ENCODE measurements at regions not wholly inside any gene's neighbourhood (a gene's known extent, or its start where the extent isn't known, plus 50 kb on each side); places are given as distances from the start of the nearest gene placed in this dataset.

GRCh38 chr1:87841332-87841731 is 512.7 kb downstream of the LMO4 start:
- no peak overlapping the region for H3K4me3 ChIP-seq (ENCODE audit: low read length in 2 of 2)
- H3K9me3 Mint-ChIP-seq: peaks cover 0 to 3% (median 0%) of the 10 kb centered on the region in 8 donors
- H3K27ac ChIP-seq (ENCODE audit: low read depth, low read length): no peak overlapping the region
- H3K27ac Mint-ChIP-seq: no peak overlapping the region
- H3K4me1 ChIP-seq (ENCODE audit: insufficient read depth, low read length): no peaks in the 10 kb centered on the region
- H3K27me3 ChIP-seq (ENCODE audit: insufficient read depth, low read length): peaks cover 6% of the 10 kb centered on the region
- H3K4me1 Mint-ChIP-seq: no peaks in the 10 kb centered on the region
- no peaks in the 10 kb centered on the region for H3K36me3 Mint-ChIP-seq
- intact Hi-C loops (cut with micrococcal nuclease): no loop called here
- H3K4me3 Mint-ChIP-seq: no peak overlapping the region
- H3K36me3 ChIP-seq (ENCODE audit: insufficient read depth, low read length): no peaks in the 10 kb centered on the region
- DNase-seq: no peak
- POLR2A ChIA-PET (ENCODE audit: partially characterized antibody): no interaction called here
- H3K27me3 Mint-ChIP-seq: peaks cover 4 to 7% of the 10 kb centered on the region in 2 donors
- no peaks in the 10 kb centered on the region for H3K9me3 ChIP-seq (ENCODE audit: control insufficient read depth in 1 of 2, low read length in 2 of 2)
- CTCF ChIA-PET (ENCODE audit: partially characterized antibody): no interaction called here

- H3K36me3 Mint-ChIP-seq: no peaks in the 10 kb centered on the region
- no peak overlapping the region for H3K4me3 ChIP-seq (ENCODE audit: low read length in 2 of 2)
- H3K27me3 ChIP-seq (ENCODE audit: insufficient read depth, low read length): peaks cover 6% of the 10 kb centered on the region
- H3K9me3 ChIP-seq (ENCODE audit: control insufficient read depth in 1 of 2, low read length in 2 of 2): no peaks in the 10 kb centered on the region
- H3K27me3 Mint-ChIP-seq: peaks cover 7% of the 10 kb centered on the region in 2 donors
- no peaks in the 10 kb centered on the region for H3K36me3 ChIP-seq (ENCODE audit: insufficient read depth, low read length)
- no peaks in the 10 kb centered on the region for H3K4me1 ChIP-seq (ENCODE audit: insufficient read depth, low read length)
- H3K4me3 Mint-ChIP-seq: no peak overlapping the region
- no peaks in the 10 kb centered on the region for H3K4me1 Mint-ChIP-seq
- ChIA-PET CTCF (ENCODE audit: partially characterized antibody) (interaction anchor here (0.5 kb wide), 1 partner anchor 1032 kb away, joined by 3 read pairs; no protein-coding TSS in a partner anchor), POLR2A (ENCODE audit: partially characterized antibody) (no interaction called here)
- no peak overlapping the region for H3K27ac Mint-ChIP-seq
- intact Hi-C loops (cut with micrococcal nuclease): no loop called here
- H3K9me3 Mint-ChIP-seq: peaks cover 0 to 3% (median 0%) of the 10 kb centered on the region in 8 donors
- no peak overlapping the region for H3K27ac ChIP-seq (ENCODE audit: low read depth, low read length)
- DNase-seq: no peak
Observed at GRCh38 chr1:87842156-87842555, 513.5 kb downstream of the LMO4 start.

- Histone ChIP-seq H3K27ac (ENCODE audit: low read depth, low read length) (no peak overlapping the region), H3K4me1 (ENCODE audit: insufficient read depth, low read length) (no peaks in the 10 kb centered on the region), H3K9me3 (ENCODE audit: control insufficient read depth in 1 of 2, low read length in 2 of 2) (no peaks in the 10 kb centered on the region), H3K36me3 (ENCODE audit: insufficient read depth, low read length) (no peaks in the 10 kb centered on the region), H3K4me3 (ENCODE audit: low read length in 2 of 2) (no peak overlapping the region), H3K27me3 (ENCODE audit: insufficient read depth, low read length) (peaks cover 6% of the 10 kb centered on the region)
- POLR2A ChIA-PET (ENCODE audit: partially characterized antibody): no interaction called here
- no peaks in the 10 kb centered on the region for H3K4me1 Mint-ChIP-seq
- no peak overlapping the region for H3K4me3 Mint-ChIP-seq
- H3K36me3 Mint-ChIP-seq: no peaks in the 10 kb centered on the region
- no peak for DNase-seq
- intact Hi-C loops (cut with micrococcal nuclease): no loop called here
- peaks cover 7 to 10% of the 10 kb centered on the region in 2 donors for H3K27me3 Mint-ChIP-seq
- peaks cover 0 to 3% (median 0%) of the 10 kb centered on the region in 8 donors for H3K9me3 Mint-ChIP-seq
- no peak overlapping the region for H3K27ac Mint-ChIP-seq
- CTCF ChIA-PET (ENCODE audit: partially characterized antibody): no interaction called here
Observed at GRCh38 chr1:87844251-87844650, 515.6 kb downstream of the LMO4 start.

GRCh38 chr1:87851490-87851889 is 522.8 kb downstream of the LMO4 start:
- no peaks in the 10 kb centered on the region for H3K36me3 Mint-ChIP-seq
- H3K27me3 Mint-ChIP-seq: peaks cover 7 to 14% of the 10 kb centered on the region in 2 donors

GRCh38 chr1:87852410-87853161 is 523.9 kb downstream of the LMO4 start:
- Mint-ChIP-seq H3K36me3 (no peaks in the 10 kb centered on the region), H3K4me1 (no peaks in the 10 kb centered on the region), H3K4me3 (no peak overlapping the region), H3K9me3 (peaks cover 0 to 1% (median 0%) of the 10 kb centered on the region in 8 donors), H3K27ac (no peak overlapping the region), H3K27me3 (peaks cover 7 to 11% of the 10 kb centered on the region in 2 donors)
- CTCF ChIA-PET (ENCODE audit: partially characterized antibody): no interaction called here
- Histone ChIP-seq H3K4me3 (ENCODE audit: low read length in 2 of 2) (no peak overlapping the region), H3K36me3 (ENCODE audit: insufficient read depth, low read length) (no peaks in the 10 kb centered on the region), H3K27ac (ENCODE audit: low read depth, low read length) (no peak overlapping the region), H3K4me1 (ENCODE audit: insufficient read depth, low read length) (no peaks in the 10 kb centered on the region), H3K27me3 (ENCODE audit: insufficient read depth, low read length) (no peaks in the 10 kb centered on the region), H3K9me3 (ENCODE audit: control insufficient read depth in 1 of 2, low read length in 2 of 2) (no peaks in the 10 kb centered on the region)
- no peak for DNase-seq
- POLR2A ChIA-PET (ENCODE audit: partially characterized antibody): no interaction called here
- intact Hi-C loops (cut with micrococcal nuclease): no loop called here

More at GRCh38 chr1:87851490-87851889, 522.8 kb downstream of the LMO4 start:
- no peak overlapping the region for H3K27ac ChIP-seq (ENCODE audit: low read depth, low read length)
- intact Hi-C loops (cut with micrococcal nuclease): no loop called here
- Mint-ChIP-seq H3K4me3 (no peak overlapping the region), H3K9me3 (no peaks in the 10 kb centered on the region), H3K4me1 (no peaks in the 10 kb centered on the region), H3K27ac (no peak overlapping the region)
- DNase-seq: no peak
- POLR2A ChIA-PET (ENCODE audit: partially characterized antibody): no interaction called here
- no peaks in the 10 kb centered on the region for H3K27me3 ChIP-seq (ENCODE audit: insufficient read depth, low read length)
- no peaks in the 10 kb centered on the region for H3K4me1 ChIP-seq (ENCODE audit: insufficient read depth, low read length)
- H3K36me3 ChIP-seq (ENCODE audit: insufficient read depth, low read length): no peaks in the 10 kb centered on the region
- H3K9me3 ChIP-seq (ENCODE audit: control insufficient read depth in 1 of 2, low read length in 2 of 2): no peaks in the 10 kb centered on the region
- H3K4me3 ChIP-seq (ENCODE audit: low read length in 2 of 2): no peak overlapping the region
- CTCF ChIA-PET (ENCODE audit: partially characterized antibody): no interaction called here

- H3K36me3 ChIP-seq (ENCODE audit: insufficient read depth, low read length): no peaks in the 10 kb centered on the region
- no peak overlapping the region for H3K4me3 Mint-ChIP-seq
- no peaks in the 10 kb centered on the region for H3K4me1 ChIP-seq (ENCODE audit: insufficient read depth, low read length)
- H3K9me3 Mint-ChIP-seq: peaks cover 0 to 6% (median 0%) of the 10 kb centered on the region in 8 donors
- H3K4me3 ChIP-seq (ENCODE audit: low read length in 2 of 2): no peak overlapping the region
- H3K27ac Mint-ChIP-seq: no peak overlapping the region
- no peaks in the 10 kb centered on the region for H3K36me3 Mint-ChIP-seq
- intact Hi-C loops (cut with micrococcal nuclease): no loop called here
- no peaks in the 10 kb centered on the region for H3K27me3 ChIP-seq (ENCODE audit: insufficient read depth, low read length)
- no peak overlapping the region for H3K27ac ChIP-seq (ENCODE audit: low read depth, low read length)
- CTCF ChIA-PET (ENCODE audit: partially characterized antibody): no interaction called here
- no peak for DNase-seq
- H3K4me1 Mint-ChIP-seq: no peaks in the 10 kb centered on the region
- POLR2A ChIA-PET (ENCODE audit: partially characterized antibody): no interaction called here
- H3K27me3 Mint-ChIP-seq: peaks cover 5 to 11% of the 10 kb centered on the region in 2 donors
- H3K9me3 ChIP-seq (ENCODE audit: control insufficient read depth in 1 of 2, low read length in 2 of 2): no peaks in the 10 kb centered on the region
Observed at GRCh38 chr1:87853576-87854351, 525.1 kb downstream of the LMO4 start.

- H3K4me1 Mint-ChIP-seq: peaks cover 4 to 6% (median 4%) of the 10 kb centered on the region in 4 donors
- ChIA-PET CTCF (ENCODE audit: partially characterized antibody) (no interaction called here), POLR2A (ENCODE audit: partially characterized antibody) (no interaction called here)
- Histone ChIP-seq H3K4me3 (ENCODE audit: low read length in 2 of 2) (no peak overlapping the region), H3K27me3 (ENCODE audit: insufficient read depth, low read length) (no peaks in the 10 kb centered on the region), H3K36me3 (ENCODE audit: insufficient read depth, low read length) (no peaks in the 10 kb centered on the region), H3K27ac (ENCODE audit: low read depth, low read length) (no peak overlapping the region), H3K4me1 (ENCODE audit: insufficient read depth, low read length) (no peaks in the 10 kb centered on the region), H3K9me3 (ENCODE audit: control insufficient read depth in 1 of 2, low read length in 2 of 2) (no peaks in the 10 kb centered on the region)
- intact Hi-C loops (cut with micrococcal nuclease): no loop called here
- no peak overlapping the region for H3K4me3 Mint-ChIP-seq
- H3K36me3 Mint-ChIP-seq: peaks cover 0 to 3% of the 10 kb centered on the region in 2 donors
- peaks cover 2 to 10% (median 7%) of the 10 kb centered on the region in 8 donors for H3K9me3 Mint-ChIP-seq
- no peak for DNase-seq
- peaks cover 1 to 4% of the 10 kb centered on the region in 2 donors for H3K27me3 Mint-ChIP-seq
- no peak overlapping the region for H3K27ac Mint-ChIP-seq
Observed at GRCh38 chr1:87863317-87863716, 534.6 kb downstream of the LMO4 start.

All from CD4-positive, alpha-beta memory T cell (primary cell).